ENCODE measurements at regions not wholly inside any gene's neighbourhood (a gene's known extent, or its start where the extent isn't known, plus 50 kb on each side); places are given as distances from the start of the nearest gene placed in this dataset.

DNA sequence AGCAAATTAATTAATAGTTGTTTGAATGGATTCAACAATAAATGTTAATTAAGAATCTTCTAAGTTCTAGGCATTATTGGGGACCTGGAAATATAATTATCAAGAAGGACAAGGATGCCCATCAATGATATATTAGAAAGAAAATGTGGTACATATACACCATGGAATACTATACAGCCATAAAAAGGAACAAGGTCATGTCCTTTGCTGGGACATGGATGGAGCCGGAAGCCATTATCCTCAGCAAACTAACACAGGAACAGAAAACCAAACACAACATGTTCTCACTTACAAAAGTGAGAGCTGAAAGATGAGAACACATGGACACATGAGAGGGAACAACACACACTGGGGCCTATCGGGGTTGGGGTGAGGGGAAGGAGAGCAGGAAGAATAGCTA is 141.4 kb upstream of the JUN start:
- TF ChIP-seq, protein P1, sequence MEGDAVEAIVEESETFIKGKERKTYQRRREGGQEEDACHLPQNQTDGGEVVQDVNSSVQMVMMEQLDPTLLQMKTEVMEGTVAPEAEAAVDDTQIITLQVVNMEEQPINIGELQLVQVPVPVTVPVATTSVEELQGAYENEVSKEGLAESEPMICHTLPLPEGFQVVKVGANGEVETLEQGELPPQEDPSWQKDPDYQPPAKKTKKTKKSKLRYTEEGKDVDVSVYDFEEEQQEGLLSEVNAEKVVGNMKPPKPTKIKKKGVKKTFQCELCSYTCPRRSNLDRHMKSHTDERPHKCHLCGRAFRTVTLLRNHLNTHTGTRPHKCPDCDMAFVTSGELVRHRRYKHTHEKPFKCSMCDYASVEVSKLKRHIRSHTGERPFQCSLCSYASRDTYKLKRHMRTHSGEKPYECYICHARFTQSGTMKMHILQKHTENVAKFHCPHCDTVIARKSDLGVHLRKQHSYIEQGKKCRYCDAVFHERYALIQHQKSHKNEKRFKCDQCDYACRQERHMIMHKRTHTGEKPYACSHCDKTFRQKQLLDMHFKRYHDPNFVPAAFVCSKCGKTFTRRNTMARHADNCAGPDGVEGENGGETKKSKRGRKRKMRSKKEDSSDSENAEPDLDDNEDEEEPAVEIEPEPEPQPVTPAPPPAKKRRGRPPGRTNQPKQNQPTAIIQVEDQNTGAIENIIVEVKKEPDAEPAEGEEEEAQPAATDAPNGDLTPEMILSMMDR (IDR thresholded peaks at IDR 0.05; ENCODE audit: insufficient read depth, low read length): no peak
- TF ChIP-seq POLR2AphosphoS5 (IDR thresholded peaks at IDR 0.05; ENCODE audit: low read depth): no peak
- TF ChIP-seq, protein P2, sequence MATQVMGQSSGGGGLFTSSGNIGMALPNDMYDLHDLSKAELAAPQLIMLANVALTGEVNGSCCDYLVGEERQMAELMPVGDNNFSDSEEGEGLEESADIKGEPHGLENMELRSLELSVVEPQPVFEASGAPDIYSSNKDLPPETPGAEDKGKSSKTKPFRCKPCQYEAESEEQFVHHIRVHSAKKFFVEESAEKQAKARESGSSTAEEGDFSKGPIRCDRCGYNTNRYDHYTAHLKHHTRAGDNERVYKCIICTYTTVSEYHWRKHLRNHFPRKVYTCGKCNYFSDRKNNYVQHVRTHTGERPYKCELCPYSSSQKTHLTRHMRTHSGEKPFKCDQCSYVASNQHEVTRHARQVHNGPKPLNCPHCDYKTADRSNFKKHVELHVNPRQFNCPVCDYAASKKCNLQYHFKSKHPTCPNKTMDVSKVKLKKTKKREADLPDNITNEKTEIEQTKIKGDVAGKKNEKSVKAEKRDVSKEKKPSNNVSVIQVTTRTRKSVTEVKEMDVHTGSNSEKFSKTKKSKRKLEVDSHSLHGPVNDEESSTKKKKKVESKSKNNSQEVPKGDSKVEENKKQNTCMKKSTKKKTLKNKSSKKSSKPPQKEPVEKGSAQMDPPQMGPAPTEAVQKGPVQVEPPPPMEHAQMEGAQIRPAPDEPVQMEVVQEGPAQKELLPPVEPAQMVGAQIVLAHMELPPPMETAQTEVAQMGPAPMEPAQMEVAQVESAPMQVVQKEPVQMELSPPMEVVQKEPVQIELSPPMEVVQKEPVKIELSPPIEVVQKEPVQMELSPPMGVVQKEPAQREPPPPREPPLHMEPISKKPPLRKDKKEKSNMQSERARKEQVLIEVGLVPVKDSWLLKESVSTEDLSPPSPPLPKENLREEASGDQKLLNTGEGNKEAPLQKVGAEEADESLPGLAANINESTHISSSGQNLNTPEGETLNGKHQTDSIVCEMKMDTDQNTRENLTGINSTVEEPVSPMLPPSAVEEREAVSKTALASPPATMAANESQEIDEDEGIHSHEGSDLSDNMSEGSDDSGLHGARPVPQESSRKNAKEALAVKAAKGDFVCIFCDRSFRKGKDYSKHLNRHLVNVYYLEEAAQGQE (IDR thresholded peaks at IDR 0.05; ENCODE audit: insufficient replicate concordance, low read depth): no peak
- no peak for TF ChIP-seq GABPA (IDR thresholded peaks at IDR 0.05; ENCODE audit: low read depth)

Measured in HL-60 (cell line).